Stimulated activated CD8-positive, alpha-beta memory T cell treated with anti-CD3 and anti-CD28 coated beads, Interleukin-4, amount 100 ng/mL, for 1 hour (primary cell): ENCODE measurements at regions not wholly inside any gene's neighbourhood (a gene's known extent, or its start where the extent isn't known, plus 50 kb on each side); places are given as distances from the start of the nearest gene placed in this dataset.

Experiments
- DNase-seq, 2 donors: peaks; one replicate each; pipeline ENCODE4 v3.0.0-alpha.2; 2020; ENCODE audit warnings: low read depth in 2 of 2, low spot score in 1 of 2

DNA sequence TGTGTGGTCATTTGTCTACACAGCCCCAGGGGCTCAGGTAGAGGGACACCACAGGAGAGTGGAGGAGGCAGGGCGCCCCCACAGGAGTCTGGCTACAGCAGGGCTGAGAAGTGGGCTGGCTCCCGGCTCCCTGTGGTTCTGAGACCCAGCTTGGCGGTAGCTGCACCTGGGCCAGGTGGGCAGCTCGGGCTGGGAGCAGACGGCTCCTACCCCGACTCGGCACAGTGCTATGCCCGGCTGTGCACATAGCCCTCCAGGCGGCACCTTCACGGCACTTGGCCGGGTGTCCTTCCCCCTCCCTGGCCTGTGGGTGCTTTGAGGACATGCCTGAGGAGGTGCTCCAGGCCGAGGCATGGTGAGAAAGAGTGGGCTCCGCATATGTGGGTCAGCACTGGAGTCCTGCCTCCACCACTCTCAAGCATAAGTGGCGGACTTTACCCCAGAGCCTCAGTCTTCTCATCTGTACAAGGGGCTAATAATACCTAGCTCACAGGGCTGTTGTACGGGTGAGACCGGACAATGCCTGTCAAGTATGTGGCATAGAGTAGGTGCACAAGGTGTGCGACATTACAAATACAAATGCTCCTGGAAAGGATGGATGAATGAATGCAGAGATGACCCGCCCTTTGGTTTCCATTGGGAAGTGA lies 50.1 kb upstream of the JPH3 start:
- no peak for DNase-seq

GRCh38 chr16:87551487-87551886 lies 50.8 kb upstream of the JPH3 start:
- no peak for DNase-seq

DNA sequence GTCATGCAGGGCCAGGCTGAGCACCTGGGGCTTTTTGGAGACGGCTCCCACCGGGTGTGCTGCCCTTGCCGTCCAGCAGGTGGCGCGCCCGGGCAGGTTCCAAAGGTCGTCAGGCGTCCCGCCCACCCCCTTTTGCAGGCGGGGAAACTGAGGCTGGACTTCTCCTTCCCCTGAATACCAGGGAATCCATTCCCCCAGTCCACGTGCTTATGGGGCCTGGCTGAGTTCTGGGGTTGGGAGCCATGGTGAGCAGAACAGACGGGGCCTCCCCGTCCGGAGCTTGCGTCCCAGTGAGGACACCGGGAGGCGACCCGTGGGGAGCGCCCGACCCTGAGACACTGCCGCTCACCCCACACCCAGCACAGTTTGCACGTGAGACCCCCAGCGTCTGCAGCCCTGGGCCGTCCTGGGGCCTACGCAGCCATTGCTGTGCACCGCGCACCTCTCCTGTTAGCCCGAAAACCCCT lies 51.8 kb upstream of the JPH3 start:
- DNase-seq, result peak; percentile 22 to 29

DNA sequence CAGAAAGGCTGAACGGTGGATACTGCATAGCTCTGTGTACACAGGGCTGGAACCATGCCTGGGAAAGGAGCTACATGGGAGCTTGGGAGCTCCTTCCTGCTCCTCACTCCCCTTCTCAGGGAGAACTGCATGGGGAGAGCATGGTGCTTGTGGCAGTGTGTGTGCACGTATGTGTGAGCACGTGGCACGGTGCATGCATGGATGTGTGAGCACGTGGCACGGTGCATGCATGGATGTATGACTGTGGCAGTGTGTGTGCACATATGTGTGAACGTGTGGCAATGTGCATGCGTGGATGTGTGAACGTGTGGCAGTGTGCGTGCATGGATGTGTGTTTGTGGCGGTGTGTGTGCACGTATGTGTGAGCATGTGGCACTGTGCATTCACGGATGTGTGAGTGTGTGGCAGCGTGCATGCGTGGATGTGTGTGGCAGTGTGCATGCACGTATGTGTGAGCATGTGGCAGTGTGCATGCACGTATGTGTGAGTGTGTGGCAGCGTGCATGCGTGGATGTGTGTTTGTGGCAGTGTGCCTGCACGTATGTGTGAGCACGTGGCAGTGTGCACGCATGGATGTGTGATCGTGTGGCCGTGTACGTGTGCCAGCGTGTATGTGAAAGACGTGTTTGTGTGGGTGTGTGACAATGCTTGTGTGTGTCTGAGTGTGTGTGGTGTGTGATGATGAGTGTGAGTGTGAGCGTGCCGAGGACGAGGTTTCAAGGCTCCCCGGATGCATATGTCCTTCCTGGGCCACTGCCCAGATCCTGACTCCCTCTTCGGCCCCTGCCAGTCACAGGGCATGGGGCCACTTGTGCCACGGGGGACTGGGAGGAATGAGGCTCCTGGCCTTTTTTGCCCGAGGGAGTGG lies 52.4 kb upstream of the JPH3 start:
- DNase-seq, result no peak

DNA sequence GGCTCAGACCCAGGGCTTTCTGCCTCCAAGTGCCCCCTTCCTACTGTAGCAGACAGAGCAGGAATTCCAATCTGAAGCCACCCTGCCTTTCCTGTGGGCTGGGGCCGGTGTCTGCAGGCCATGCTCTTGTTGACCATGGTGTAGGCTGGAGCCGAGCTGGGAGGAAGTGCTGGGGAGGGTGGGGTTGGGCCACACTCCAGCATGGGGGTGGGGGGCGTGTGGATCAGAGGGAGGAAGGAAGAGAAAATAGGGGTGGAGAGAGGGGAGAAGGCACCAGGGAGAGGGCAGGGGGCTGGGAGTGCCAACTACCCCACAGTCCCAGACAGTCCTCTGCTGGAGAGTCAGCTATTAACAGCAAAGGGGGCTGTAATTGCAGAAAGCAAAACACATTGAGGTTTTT lies 54.3 kb upstream of the JPH3 start:
- no peak for DNase-seq

- DNase-seq, result no peak
Observed at GRCh38 chr16:87543436-87544191, 50.8 kb upstream of the ZCCHC14 start.

GRCh38 chr16:87542531-87543102 lies 49.8 kb upstream of the ZCCHC14 start:
- no peak for DNase-seq
